Amniotic epithelial cell (primary cell): ENCODE measurements at regions not wholly inside any gene's neighbourhood (a gene's known extent, or its start where the extent isn't known, plus 50 kb on each side); places are given as distances from the start of the nearest gene placed in this dataset.
A peak's percentile ranks its signal among the peaks of the same experiment; 100 is the strongest.

ENCODE experiments used
- DNase-seq: peaks from one replicate; pipeline ENCODE4 v3.0.0-alpha.2; 2010; ENCODE audit warnings: low read depth

GRCh38 chr6:23145781-23146180 lies 576.4 kb downstream of the HDGFL1 start:
- DNase-seq = no peak

- no peak for DNase-seq
These were observed 584.8 kb downstream of the HDGFL1 start for GRCh38 chr6:23154159-23154558.

DNA sequence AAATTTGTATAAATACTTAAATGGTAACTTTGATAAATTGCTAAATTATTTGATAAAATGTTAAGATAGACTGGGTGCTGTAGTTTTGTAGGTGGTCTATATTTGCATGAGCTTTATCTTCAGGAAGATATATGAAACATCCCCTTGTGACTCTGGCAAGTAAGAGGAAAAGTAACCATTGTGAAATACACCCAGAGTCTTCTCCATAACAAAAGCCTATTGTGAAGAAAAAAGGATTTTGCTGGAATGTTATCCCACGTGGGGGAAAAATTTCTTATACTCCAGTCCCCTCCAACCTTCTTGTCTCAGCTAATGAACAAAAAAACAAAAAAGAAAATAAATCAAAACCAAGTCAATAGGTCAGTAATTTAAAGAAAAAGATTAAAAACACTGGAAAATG lies 600.7 kb downstream of the HDGFL1 start:
- peak; percentile 30 for DNase-seq

GRCh38 chr6:23173234-23173633 lies 603.9 kb downstream of the HDGFL1 start:
- DNase-seq = no peak

DNA sequence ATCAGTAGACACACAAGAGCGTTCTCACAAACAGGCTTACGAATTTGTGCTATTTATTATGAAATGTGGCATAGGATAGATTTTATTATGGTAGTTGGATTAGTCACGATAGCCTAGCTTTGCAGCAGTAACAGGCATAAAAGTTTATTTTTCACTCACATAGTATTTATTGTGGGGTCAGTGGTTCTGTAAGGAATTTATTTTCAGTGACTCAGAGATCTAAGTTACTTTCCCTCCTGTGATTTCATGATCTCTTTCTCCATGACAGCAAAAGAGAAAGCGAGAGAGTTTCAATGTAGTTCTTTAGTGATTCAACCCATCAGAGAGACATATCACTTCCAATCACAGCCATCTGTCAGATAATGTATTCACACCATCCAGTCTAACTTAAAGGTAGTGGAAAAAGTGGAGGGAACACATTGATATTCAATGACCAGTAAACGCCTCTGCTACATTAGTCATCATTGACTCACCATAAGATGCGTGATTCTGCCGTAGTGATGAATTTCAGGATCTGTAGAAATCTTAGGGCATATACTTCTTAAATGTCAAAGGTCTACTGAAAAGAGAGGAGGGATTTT lies 605.5 kb downstream of the HDGFL1 start:
- DNase-seq = peak; percentile 93

- peak; percentile 64 for DNase-seq
These were observed 606.0 kb downstream of the HDGFL1 start for GRCh38 chr6:23175391-23175790.

DNA sequence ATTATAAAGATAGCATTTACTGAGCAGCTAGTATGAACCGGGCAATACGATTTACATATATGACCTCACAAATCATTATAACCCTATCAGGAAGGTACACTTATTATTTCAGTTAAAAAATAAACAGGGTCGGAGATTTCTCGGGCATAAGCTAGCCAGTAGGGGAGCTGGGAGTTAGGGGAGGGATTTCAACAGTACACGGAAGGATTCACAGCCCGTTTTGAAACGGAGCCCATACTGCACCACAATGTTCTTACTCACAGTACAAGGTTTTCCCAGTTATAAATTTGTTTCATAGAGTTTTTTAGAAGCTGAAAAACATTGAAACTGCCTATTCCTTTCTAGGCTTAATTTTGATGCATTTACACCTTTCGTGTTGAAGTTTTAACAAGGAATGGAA lies 607.1 kb downstream of the HDGFL1 start:
- no peak for DNase-seq

GRCh38 chr6:23176883-23177282 lies 607.5 kb downstream of the HDGFL1 start:
- DNase-seq = no peak

DNA sequence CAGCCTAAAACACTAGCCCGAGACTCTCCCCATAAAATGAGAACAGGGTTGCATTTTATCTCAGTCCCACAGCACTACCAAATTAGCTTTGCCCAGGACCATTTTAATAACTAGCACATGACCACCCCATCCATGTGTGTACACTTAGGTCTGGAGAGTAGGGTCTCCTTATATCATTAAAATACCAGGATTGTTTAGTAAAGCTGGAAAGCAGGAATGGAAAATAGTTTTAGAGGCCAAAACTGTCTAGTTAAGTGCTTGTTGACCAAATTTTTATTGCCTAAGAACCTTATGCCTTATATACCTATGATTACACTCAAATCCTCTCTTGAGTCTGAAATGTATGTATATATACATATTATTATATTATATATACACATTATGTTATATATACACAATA lies 608.4 kb downstream of the HDGFL1 start:
- no peak for DNase-seq

- DNase-seq = no peak
These were observed 610.6 kb downstream of the HDGFL1 start for GRCh38 chr6:23179994-23180393.

- peak; percentile 81 for DNase-seq
These were observed 611.3 kb downstream of the HDGFL1 start for GRCh38 chr6:23180504-23181293.

- DNase-seq = no peak
These were observed 612.2 kb downstream of the HDGFL1 start for GRCh38 chr6:23181356-23182110.

DNA sequence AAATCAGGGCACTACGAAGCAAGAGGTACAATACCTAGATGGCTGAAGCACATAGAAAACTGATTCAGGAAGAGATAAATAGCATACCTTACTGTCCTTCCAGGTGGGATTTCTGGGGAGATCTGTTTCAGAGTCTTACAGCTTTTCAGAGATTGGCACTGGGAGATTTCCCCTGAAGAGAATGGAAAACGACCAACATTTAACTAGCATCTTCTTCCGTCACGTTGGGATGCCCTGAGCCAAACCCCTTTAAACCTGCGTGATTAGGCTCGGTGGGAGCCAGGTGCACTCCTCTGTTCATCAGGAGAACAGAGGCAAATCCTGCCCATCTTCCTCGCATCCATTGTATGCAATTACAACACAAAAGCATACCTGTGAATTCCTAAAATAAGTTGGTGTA lies 614.5 kb downstream of the HDGFL1 start:
- DNase-seq = no peak

DNA sequence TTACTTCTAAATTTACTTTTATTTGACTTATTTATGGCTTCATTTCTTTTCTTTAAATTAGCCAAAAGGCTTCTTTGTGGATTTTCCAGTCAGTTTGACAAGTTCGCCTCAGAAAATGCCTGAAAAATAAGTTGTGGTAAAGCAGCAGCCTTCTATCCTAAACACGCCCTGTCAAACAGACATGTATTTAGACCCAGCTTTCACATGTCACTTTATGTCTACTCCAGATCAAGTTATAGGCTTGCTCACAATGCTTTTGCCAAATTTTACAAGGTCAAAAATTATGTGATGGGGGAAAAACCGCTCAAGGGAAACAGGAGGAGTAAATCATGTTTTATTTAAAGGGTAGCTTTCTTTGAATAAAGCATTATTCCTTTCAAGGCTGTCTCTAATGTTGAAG lies 615.0 kb downstream of the HDGFL1 start:
- no peak for DNase-seq

- DNase-seq = no peak
These were observed 626.1 kb downstream of the HDGFL1 start for GRCh38 chr6:23195487-23195886.

GRCh38 chr6:23199541-23199940 lies 630.2 kb downstream of the HDGFL1 start:
- DNase-seq = no peak

DNA sequence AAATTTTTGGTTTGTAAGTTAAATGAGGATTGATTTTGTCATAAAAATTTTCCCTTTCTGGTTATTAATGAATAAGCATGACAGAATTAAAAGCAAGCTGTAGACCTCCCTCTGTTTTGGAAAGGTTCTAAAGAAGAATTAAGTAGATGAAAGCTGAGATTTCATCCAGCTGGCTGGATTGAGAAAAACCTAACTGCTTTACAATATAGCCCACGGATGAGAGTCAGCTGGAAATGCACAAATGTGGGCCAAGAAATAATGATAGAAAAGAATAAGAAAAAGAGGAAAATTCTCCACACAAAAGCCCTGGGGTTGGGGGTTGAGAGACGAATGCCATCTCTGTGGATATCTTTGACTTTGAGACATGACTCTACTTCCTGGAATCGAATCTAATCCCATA lies 631.6 kb downstream of the HDGFL1 start:
- no peak for DNase-seq

- no peak for DNase-seq
These were observed 632.8 kb downstream of the HDGFL1 start for GRCh38 chr6:23202207-23202606.

DNA sequence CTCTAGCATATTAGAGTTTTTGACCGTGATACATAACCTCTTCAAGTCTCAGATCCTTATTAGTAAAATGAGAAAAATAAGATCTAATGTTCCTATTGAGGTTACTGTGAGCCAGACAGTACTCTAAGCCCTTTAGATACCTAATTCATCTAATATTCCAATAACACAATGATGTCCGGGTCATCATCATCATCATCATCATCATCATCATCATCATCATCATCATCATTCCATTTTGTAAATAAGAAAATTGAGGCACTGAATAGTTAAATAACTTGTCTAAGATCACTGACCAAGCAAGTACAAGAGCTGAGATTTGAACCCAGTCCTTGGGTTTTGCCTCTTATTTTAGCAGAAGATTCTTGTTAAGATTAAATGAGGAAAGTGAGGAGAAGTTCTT lies 643.0 kb downstream of the HDGFL1 start:
- DNase-seq = no peak

GRCh38 chr6:23213193-23213592 lies 643.8 kb downstream of the HDGFL1 start:
- peak; percentile 84 for DNase-seq

DNA sequence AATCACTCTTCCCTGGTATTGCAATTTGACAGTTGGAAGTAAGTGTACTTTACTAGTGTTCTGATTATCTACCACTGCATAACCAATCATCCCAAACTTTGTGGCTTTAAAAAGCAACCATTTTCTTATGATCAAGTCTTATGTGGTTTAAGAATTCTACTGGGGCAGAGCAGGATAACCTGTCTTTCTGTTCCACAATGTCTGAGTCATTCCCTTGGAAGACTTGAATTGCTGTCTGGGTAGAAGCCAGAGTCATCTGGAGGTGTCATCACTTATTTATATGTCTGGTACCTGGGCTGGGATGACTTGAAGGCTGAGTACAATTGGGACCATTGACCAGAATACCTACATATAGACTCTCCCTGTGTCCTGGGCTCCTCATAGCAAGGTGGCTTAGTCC lies 644.3 kb downstream of the HDGFL1 start:
- DNase-seq = peak; percentile 70

GRCh38 chr6:23218751-23219150 lies 649.4 kb downstream of the HDGFL1 start:
- no peak for DNase-seq

DNA sequence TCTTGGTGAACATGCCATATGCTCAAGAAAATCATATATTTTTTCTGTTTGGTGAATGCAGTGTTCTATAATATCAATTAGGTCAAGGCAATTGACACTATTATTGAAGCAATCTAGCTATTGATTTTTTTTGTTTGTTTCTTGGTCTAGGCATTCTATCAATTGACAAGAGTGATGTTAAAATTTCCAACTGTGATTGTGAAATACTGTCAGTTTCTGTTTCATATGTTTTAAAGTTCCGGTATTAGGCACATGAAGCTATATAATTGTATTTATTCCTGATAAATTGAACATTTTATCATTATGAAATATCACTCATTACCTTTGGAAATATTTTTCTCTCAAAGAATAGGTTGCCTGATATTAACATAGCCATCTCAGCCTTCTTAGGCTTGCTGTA lies 653.4 kb downstream of the HDGFL1 start:
- DNase-seq = no peak
